Endodermal cell (in vitro differentiated cells): ENCODE measurements at regions not wholly inside any gene's neighbourhood (a gene's known extent, or its start where the extent isn't known, plus 50 kb on each side); places are given as distances from the start of the nearest gene placed in this dataset.

ENCODE experiments used
- DNase-seq: peaks from one replicate; pipeline ENCODE4 v3.0.0-alpha.2; 2017
- H3K27ac ChIP-seq: 2 replicates; pipeline ENCODE4 v1.5.1; 2013; ENCODE audit warnings: mild to moderate bottlenecking, low read depth, low read length, moderate library complexity
- H3K27me3 ChIP-seq: 2 replicates; pipeline ENCODE4 v1.6.1; 2013; ENCODE audit warnings: mild to moderate bottlenecking, low read length, moderate library complexity; ENCODE audit not compliant: insufficient read depth, control insufficient read depth, poor library complexity, severe bottlenecking
- H3K36me3 ChIP-seq: 2 replicates; pipeline ENCODE4 v1.7.0; 2013; ENCODE audit warnings: mild to moderate bottlenecking, low read length, moderate library complexity; ENCODE audit not compliant: control insufficient read depth, insufficient read depth
- H3K4me1 ChIP-seq: one replicate; pipeline ENCODE4 v1.7.0; 2013; ENCODE audit warnings: low read length; ENCODE audit not compliant: control insufficient read depth, insufficient read depth
- H3K4me3 ChIP-seq: 2 replicates; pipeline ENCODE4 v1.5.1; 2013; ENCODE audit warnings: mild to moderate bottlenecking, low read length, moderate library complexity
- H3K9ac ChIP-seq: 2 replicates; pipeline ENCODE4 v1.6.1; 2013; ENCODE audit warnings: mild to moderate bottlenecking, low read length, moderate library complexity; ENCODE audit not compliant: poor library complexity, severe bottlenecking; ENCODE audit errors: extremely low read depth
- H3K9me3 ChIP-seq: 2 replicates; pipeline ENCODE4 v1.6.1; 2013; ENCODE audit warnings: mild to moderate bottlenecking, low read length, moderate library complexity; ENCODE audit not compliant: control insufficient read depth
- H3K27ac Mint-ChIP-seq: 2 replicates; pipeline ENCODE4 v1.8.0; 2020; ENCODE audit warnings: mixed read lengths
- H3K27me3 Mint-ChIP-seq: 2 replicates; pipeline ENCODE4 v1.8.0; 2021; ENCODE audit warnings: mild to moderate bottlenecking, mixed read lengths; ENCODE audit not compliant: insufficient read depth
- H3K36me3 Mint-ChIP-seq: 2 replicates; pipeline ENCODE4 v1.8.0; 2020; ENCODE audit warnings: low read depth, mixed read lengths
- H3K4me1 Mint-ChIP-seq: 2 replicates; pipeline ENCODE4 v1.8.0; 2020; ENCODE audit warnings: mixed read lengths
- H3K4me3 Mint-ChIP-seq: 2 replicates; pipeline ENCODE4 v1.8.0; 2020; ENCODE audit warnings: mild to moderate bottlenecking, moderate library complexity, mixed read lengths
- H3K9me3 Mint-ChIP-seq: 2 replicates; pipeline ENCODE4 v1.8.0; 2020; ENCODE audit warnings: mild to moderate bottlenecking, mixed read lengths
- CTCF ChIP-seq: fragments of 200-600 bp; sonication (generic); conservative IDR thresholded peaks from 2 replicates; pipeline ENCODE4 v1.5.0; 2021; ENCODE audit warnings: antibody characterized with exemption, mild to moderate bottlenecking
- WGBS, 2 experiments: methylation state at CpG; one replicate each; pipeline versions ENCODE4 v1.1.5 to v1.1.7; 2013; ENCODE audit warnings: missing lambda C conversion rate in 2 of 2, mixed read lengths in 1 of 2; ENCODE audit not compliant: insufficient coverage in 1 of 2, insufficient read length in 1 of 2; 5-methylcytosine and 5-hydroxymethylcytosine counted together

- Mint-ChIP-seq H3K27me3 (peaks cover 9% of the 10 kb centered on the region), H3K27ac (no peak overlapping the region), H3K36me3 (no peaks in the 10 kb centered on the region), H3K4me1 (no peaks in the 10 kb centered on the region), H3K4me3 (no peak overlapping the region), H3K9me3 (peaks cover 34% of the 10 kb centered on the region)
- no peaks in the 10 kb centered on the region for H3K36me3 ChIP-seq
- WGBS, 2 experiments: 86 to 89% methylated on average over 4 of the region's 4 CpGs
- no peaks in the 10 kb centered on the region for H3K4me1 ChIP-seq
- no peak overlapping the region for H3K27ac ChIP-seq
- H3K9me3 ChIP-seq: peaks cover 49% of the 10 kb centered on the region
- TF ChIP-seq CTCF: no peak
- DNase-seq: no peak
- H3K4me3 ChIP-seq: no peak overlapping the region
- no peak overlapping the region for H3K9ac ChIP-seq
- H3K27me3 ChIP-seq: no peaks in the 10 kb centered on the region
Observed at GRCh38 chr12:126762150-126762549, 1504.8 kb upstream of the TMEM132C start.

- no peaks in the 10 kb centered on the region for H3K4me1 ChIP-seq
- no peak for TF ChIP-seq CTCF
- no peaks in the 10 kb centered on the region for H3K27me3 ChIP-seq
- no peak overlapping the region for H3K27ac ChIP-seq
- WGBS, 2 experiments: 59 to 80% methylated on average over 1 to 2 of the region's 2 CpGs
- no peak for DNase-seq
- peaks cover 34% of the 10 kb centered on the region for H3K9me3 Mint-ChIP-seq
- H3K9me3 ChIP-seq: peaks cover 45% of the 10 kb centered on the region
- H3K4me3 ChIP-seq: no peak overlapping the region
- H3K36me3 ChIP-seq: no peaks in the 10 kb centered on the region
- no peaks in the 10 kb centered on the region for H3K36me3 Mint-ChIP-seq
- no peak overlapping the region for H3K27ac Mint-ChIP-seq
- H3K27me3 Mint-ChIP-seq: peaks cover 7% of the 10 kb centered on the region
- H3K4me3 Mint-ChIP-seq: no peak overlapping the region
- no peak overlapping the region for H3K9ac ChIP-seq
- no peaks in the 10 kb centered on the region for H3K4me1 Mint-ChIP-seq
Observed at GRCh38 chr12:126763359-126763758, 1503.6 kb upstream of the TMEM132C start.

- Histone ChIP-seq H3K4me1 (no peaks in the 10 kb centered on the region), H3K9me3 (peaks cover 53% of the 10 kb centered on the region), H3K27ac (no peak overlapping the region), H3K36me3 (no peaks in the 10 kb centered on the region), H3K9ac (no peak overlapping the region), H3K4me3 (no peak overlapping the region), H3K27me3 (no peaks in the 10 kb centered on the region)
- no peak for DNase-seq
- Mint-ChIP-seq H3K9me3 (peaks cover 44% of the 10 kb centered on the region), H3K4me1 (no peaks in the 10 kb centered on the region), H3K36me3 (no peaks in the 10 kb centered on the region), H3K27me3 (peaks cover 11% of the 10 kb centered on the region), H3K27ac (no peak overlapping the region), H3K4me3 (no peak overlapping the region)
- 81 to 96% methylated on average over 4 to 8 of the region's 8 CpGs for WGBS, 2 experiments
- no peak for TF ChIP-seq CTCF
Observed at GRCh38 chr12:126767334-126767733, 1499.6 kb upstream of the TMEM132C start.
